ENCODE measurements at regions not wholly inside any gene's neighbourhood (a gene's known extent, or its start where the extent isn't known, plus 50 kb on each side); places are given as distances from the start of the nearest gene placed in this dataset.

DNA sequence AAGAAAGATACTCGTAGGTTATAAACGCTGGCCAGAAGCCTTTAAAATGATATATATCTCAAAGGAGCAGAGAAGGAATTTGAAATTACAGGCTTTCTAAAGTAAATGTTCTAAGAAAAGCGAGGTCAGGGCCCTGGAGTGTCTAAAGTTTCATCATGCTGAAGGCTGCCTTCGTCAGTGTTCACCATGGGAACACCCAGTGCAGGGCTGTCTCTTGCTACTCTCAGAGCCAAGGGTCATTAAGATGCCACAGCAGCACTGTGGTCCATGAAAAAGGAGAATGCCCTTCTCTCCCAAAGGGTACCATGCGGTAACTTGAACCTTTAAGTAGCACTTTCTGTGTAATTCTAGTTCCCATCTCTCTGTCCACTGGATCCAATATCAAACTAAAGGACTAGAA is 174.5 kb upstream of the NWD2 start:
- no peak for TF ChIP-seq POLR2A (conservative IDR thresholded peaks at IDR 0.05)
- TF ChIP-seq TAF9B (IDR thresholded peaks at IDR 0.05; ENCODE audit: partially characterized antibody) = no peak
- no peak for TF ChIP-seq CEBPB (tag; IDR thresholded peaks at IDR 0.05)
- TF ChIP-seq FIP1L1 (IDR thresholded peaks at IDR 0.05; ENCODE audit: low read depth, low read length, poor library complexity, severe bottlenecking) = no peak
- TF ChIP-seq FOXO4 (CRISPR knock-in tag; IDR thresholded peaks at IDR 0.05) = no peak
- no peak for TF ChIP-seq ZNF398 (CRISPR knock-in tag; IDR thresholded peaks at IDR 0.05)
- no peak for TF ChIP-seq ZNF431 (CRISPR knock-in tag; IDR thresholded peaks at IDR 0.05)
- no peak for TF ChIP-seq HCFC1 (IDR thresholded peaks at IDR 0.05; ENCODE audit: low read depth, low read length)
